H1 (cell line): ENCODE measurements at regions not wholly inside any gene's neighbourhood (a gene's known extent, or its start where the extent isn't known, plus 50 kb on each side); places are given as distances from the start of the nearest gene placed in this dataset.

Experiments used
- CTCF ChIA-PET: fragments of 300-600 bp; sonication (Branson Sonifier 250); formaldehyde crosslinking; loops from one replicate; lab custom pipeline; 2021; ENCODE audit not compliant: partially characterized antibody; lab: Charles Lee
- POLR2A ChIA-PET: fragments of 300-600 bp; sonication (Branson Sonifier 250); formaldehyde crosslinking; loops from one replicate; lab custom pipeline; 2021; ENCODE audit warnings: inconsistent platforms; ENCODE audit not compliant: partially characterized antibody; lab: Charles Lee
- DNase-seq, 2 experiments: peaks; one replicate each; pipeline versions ENCODE4 v3.0.0 to v3.0.0-alpha.2; 2010 to 2022; ENCODE audit warnings: low spot score in 2 of 2, low read depth in 1 of 2, mixed read lengths in 1 of 2
- FAIRE-seq: peaks from 2 replicates; lab custom pipeline; 2011; peaks lifted over from hg19 to GRCh38; lab: Jason Lieb, UNC
- H2AFZ ChIP-seq: 2 replicates; pipeline ENCODE4 v1.8.1; 2012; ENCODE audit warnings: low read length, inconsistent platforms
- H2AK5ac ChIP-seq: 2 replicates; pipeline ENCODE4 v1.6.1; 2013; ENCODE audit warnings: low read depth, low read length
- H2BK120ac ChIP-seq: replicated peaks from 2 replicates; pipeline ENCODE3; 2013; ENCODE audit warnings: low read depth, low read length, inconsistent platforms
- H2BK12ac ChIP-seq: 2 replicates; pipeline ENCODE4 v1.6.1; 2013; ENCODE audit warnings: low read depth, low read length
- H2BK15ac ChIP-seq: 2 replicates; pipeline ENCODE4 v1.6.1; 2013; ENCODE audit warnings: low read length
- H2BK20ac ChIP-seq: 2 replicates; pipeline ENCODE4 v1.6.1; 2013; ENCODE audit warnings: low read length
- H2BK5ac ChIP-seq: 2 replicates; pipeline ENCODE4 v1.6.1; 2013; ENCODE audit warnings: low read depth, low read length
- H3K14ac ChIP-seq: 2 replicates; pipeline ENCODE4 v1.6.1; 2013; ENCODE audit warnings: inconsistent platforms; ENCODE audit not compliant: insufficient read length
- H3K18ac ChIP-seq: 2 replicates; pipeline ENCODE4 v1.6.1; 2013; ENCODE audit warnings: low read length; ENCODE audit errors: extremely low read depth
- H3K23ac ChIP-seq: 2 replicates; pipeline ENCODE4 v1.6.1; 2013; ENCODE audit warnings: inconsistent platforms; ENCODE audit not compliant: insufficient read length
- H3K23me2 ChIP-seq: 2 replicates; pipeline ENCODE4 v1.6.1; 2013; ENCODE audit warnings: low read depth, low read length
- H3K27ac ChIP-seq: 2 replicates; pipeline ENCODE4 v1.6.1; 2011; ENCODE audit warnings: low read depth, low read length, inconsistent platforms
- H3K27me3 ChIP-seq, 4 experiments: replicated peaks in 1 of 4; 1 replicate in 1 of 4; 2 replicates in 3 of 4; pipeline versions ENCODE4 v1.6.1 to v1.8.1; 2011 to 2013; ENCODE audit warnings: low read length in 3 of 4, mild to moderate bottlenecking in 3 of 4, inconsistent platforms in 2 of 4, mixed read lengths in 2 of 4, moderate library complexity in 1 of 4; ENCODE audit not compliant: control insufficient read depth in 3 of 4, insufficient read depth in 3 of 4; ENCODE audit errors: extremely low read depth in 1 of 4
- H3K36me3 ChIP-seq, 4 experiments: 2 replicates each; pipeline versions ENCODE4 v1.6.1 to v1.8.1; 2011 to 2013; ENCODE audit warnings: mild to moderate bottlenecking in 4 of 4, low read length in 3 of 4, moderate library complexity in 2 of 4, control low read depth in 1 of 4, inconsistent platforms in 1 of 4; ENCODE audit not compliant: insufficient read depth in 4 of 4, control insufficient read depth in 2 of 4
- H3K4ac ChIP-seq: replicated peaks from 2 replicates; pipeline ENCODE3; 2013; ENCODE audit warnings: low read length, low read depth, mixed read lengths, inconsistent platforms; ENCODE audit not compliant: insufficient read length
- H3K4me1 ChIP-seq, 4 experiments: replicated peaks in 1 of 4; 1 replicate in 1 of 4; 2 replicates in 3 of 4; pipeline versions ENCODE4 v1.6.1 to v1.8.1; 2011 to 2013; ENCODE audit warnings: low read length in 3 of 4, inconsistent platforms in 2 of 4, mixed read lengths in 1 of 4; ENCODE audit not compliant: insufficient read depth in 4 of 4, control insufficient read depth in 3 of 4
- H3K4me2 ChIP-seq, 2 experiments: 2 replicates each; pipeline versions ENCODE4 v1.6.1 to v1.8.1; 2011 to 2013; ENCODE audit warnings: low read depth in 2 of 2, low read length in 2 of 2, control low read depth in 1 of 2, inconsistent platforms in 1 of 2, mild to moderate bottlenecking in 1 of 2; ENCODE audit not compliant: insufficient read depth in 1 of 2
- H3K4me3 ChIP-seq, 4 experiments: fragments of 200-600, 300-600 bp in 1 of 4; sonication (generic), shearing (Covaris generic), sonication (Bioruptor Twin) in 1 of 4; 2 replicates each; pipeline versions ENCODE4 v1.5.1 to v1.8.1; 2011 to 2016; ENCODE audit warnings: low read length in 4 of 4, low read depth in 3 of 4, control low read depth in 2 of 4, inconsistent platforms in 2 of 4, mild to moderate bottlenecking in 2 of 4, mixed read lengths in 1 of 4, moderate library complexity in 1 of 4; ENCODE audit not compliant: insufficient read depth in 2 of 4; ENCODE audit errors: extremely low read depth in 1 of 4
- H3K56ac ChIP-seq: replicated peaks from 2 replicates; pipeline ENCODE3; 2013; ENCODE audit warnings: low read depth, mild to moderate bottlenecking, mixed read lengths, low read length, inconsistent platforms; ENCODE audit not compliant: insufficient read length
- H3K79me1 ChIP-seq: 2 replicates; pipeline ENCODE4 v1.6.1; 2013; ENCODE audit warnings: low read depth, low read length, control low read depth
- H3K79me2 ChIP-seq, 2 experiments: 2 replicates each; pipeline versions ENCODE4 v1.6.1 to v1.8.1; 2012 to 2013; ENCODE audit warnings: low read length in 2 of 2, mild to moderate bottlenecking in 2 of 2, inconsistent platforms in 1 of 2; ENCODE audit not compliant: insufficient read depth in 2 of 2, control insufficient read depth in 1 of 2
- H3K9ac ChIP-seq, 4 experiments: replicated peaks in 1 of 4; 1 replicate in 1 of 4; 2 replicates in 3 of 4; pipeline versions ENCODE4 v1.6.1 to v1.8.1; 2011 to 2013; ENCODE audit warnings: low read depth in 3 of 4, low read length in 3 of 4, control low read depth in 2 of 4, mild to moderate bottlenecking in 2 of 4, moderate library complexity in 2 of 4, inconsistent platforms in 1 of 4; ENCODE audit errors: extremely low read depth in 1 of 4
- H3K9me3 ChIP-seq, 2 experiments: 2 replicates each; pipeline versions ENCODE4 v1.6.1 to v1.8.1; 2012 to 2013; ENCODE audit warnings: mild to moderate bottlenecking in 2 of 2, moderate library complexity in 2 of 2, control low read depth in 1 of 2, inconsistent platforms in 1 of 2, low read depth in 1 of 2, low read length in 1 of 2, mixed read lengths in 1 of 2; ENCODE audit not compliant: insufficient read depth in 2 of 2
- H4K20me1 ChIP-seq, 2 experiments: replicated peaks in 1 of 2; 2 replicates each; pipeline versions ENCODE3 to v1.8.1; 2011 to 2013; ENCODE audit warnings: inconsistent platforms in 2 of 2, low read length in 2 of 2, mild to moderate bottlenecking in 1 of 2; ENCODE audit not compliant: insufficient read depth in 2 of 2, control insufficient read depth in 1 of 2
- H4K5ac ChIP-seq: 2 replicates; pipeline ENCODE4 v1.6.1; 2013; ENCODE audit warnings: low read length, low read depth, mixed read lengths, inconsistent platforms; ENCODE audit not compliant: insufficient read length
- H4K8ac ChIP-seq: 2 replicates; pipeline ENCODE4 v1.8.0; 2013; ENCODE audit warnings: mild to moderate bottlenecking, moderate library complexity, low read length, inconsistent platforms; ENCODE audit not compliant: insufficient read depth; ENCODE audit errors: extremely low read depth
- H4K91ac ChIP-seq: replicated peaks from 2 replicates; pipeline ENCODE3; 2013; ENCODE audit warnings: low read length, mixed read lengths, inconsistent platforms; ENCODE audit not compliant: insufficient read length
- ASH2L ChIP-seq: fragments of 200-600, 300-600 bp; sonication (generic); IDR thresholded peaks from one replicate; pipeline ENCODE4 v1.7.1; 2017; ENCODE audit warnings: low read length
- ATF3 ChIP-seq: IDR thresholded peaks from 2 replicates; pipeline ENCODE4 v1.6.1; 2011; ENCODE audit warnings: low read depth, mild to moderate bottlenecking, low read length; ENCODE audit not compliant: insufficient read depth
- BCL11A ChIP-seq, 2 experiments: IDR thresholded peaks; one replicate each; pipeline ENCODE4 v1.6.1; 2011; ENCODE audit warnings: low read depth in 2 of 2, low read length in 2 of 2, mild to moderate bottlenecking in 2 of 2
- CBX5 ChIP-seq: fragments of 300-800, 300-1000 bp; sonication (generic); IDR thresholded peaks from 2 replicates; pipeline ENCODE4 v1.7.1; 2016; ENCODE audit warnings: antibody characterized with exemption, low read length, low read depth
- CBX8 ChIP-seq: fragments of 300-800, 300-1000 bp; sonication (generic); IDR thresholded peaks from 2 replicates; pipeline ENCODE4 v1.7.1; 2016; ENCODE audit warnings: low read depth, low read length, borderline replicate concordance
- CHD2 ChIP-seq: IDR thresholded peaks from 2 replicates; pipeline ENCODE4 v1.6.1; 2012; ENCODE audit warnings: low read length, improper control_type of control experiment
- GABPA ChIP-seq: IDR thresholded peaks from 2 replicates; pipeline ENCODE4 v1.6.1; 2011; ENCODE audit warnings: mild to moderate bottlenecking, low read length, moderate library complexity, borderline replicate concordance; ENCODE audit not compliant: insufficient read depth
- GTF2F1 ChIP-seq: IDR thresholded peaks from 2 replicates; pipeline ENCODE4 v1.6.1; 2012; ENCODE audit warnings: low read depth, low read length, improper control_type of control experiment, borderline replicate concordance
- POLR2AphosphoS5 ChIP-seq: IDR thresholded peaks from 2 replicates; pipeline ENCODE4 v1.6.1; 2011; ENCODE audit warnings: low read depth, low read length
- RXRA ChIP-seq: IDR thresholded peaks from 2 replicates; pipeline ENCODE4 v1.6.1; 2011; ENCODE audit warnings: low read depth, mild to moderate bottlenecking, low read length, moderate library complexity; ENCODE audit not compliant: insufficient read depth
- SIN3A ChIP-seq, 2 experiments: IDR thresholded peaks in 1 of 2; conservative IDR thresholded peaks in 1 of 2; 2 replicates each; pipeline ENCODE4 v1.6.1; 2011 to 2012; ENCODE audit warnings: low read length in 2 of 2, improper control_type of control experiment in 1 of 2, low read depth in 1 of 2, mild to moderate bottlenecking in 1 of 2
- SIX5 ChIP-seq: IDR thresholded peaks from 2 replicates; pipeline ENCODE4 v1.6.1; 2011; ENCODE audit warnings: mild to moderate bottlenecking, low read depth, low read length
- SP2 ChIP-seq: IDR thresholded peaks from 2 replicates; pipeline ENCODE4 v1.6.1; 2012; ENCODE audit warnings: mild to moderate bottlenecking, low read length, inconsistent platforms
- SUZ12 ChIP-seq: fragments of 200-600 bp; sonication (generic); IDR thresholded peaks from 2 replicates; pipeline ENCODE4 v1.6.1; 2012; ENCODE audit warnings: mild to moderate bottlenecking, inconsistent platforms, low read length, moderate library complexity, mixed read lengths
- TEAD4 ChIP-seq: IDR thresholded peaks from 2 replicates; pipeline ENCODE4 v1.6.1; 2012; ENCODE audit warnings: low read depth, low read length, inconsistent platforms, mixed read lengths
- WGBS, 2 experiments: shearing (Covaris generic) in 1 of 2; methylation state at CpG; one replicate each; pipeline versions ENCODE4 v1.1.6 to v1.1.7; 2013 to 2015; ENCODE audit warnings: low lambda C conversion rate in 2 of 2, mixed read lengths in 2 of 2, inconsistent platforms in 1 of 2, low coverage in 1 of 2, missing lambda C conversion rate in 1 of 2; ENCODE audit not compliant: insufficient replicate concordance in 2 of 2, insufficient coverage in 1 of 2, insufficient read length in 1 of 2; ENCODE audit errors: extremely low coverage in 1 of 2, missing lambda C conversion rate in 1 of 2; 5-methylcytosine and 5-hydroxymethylcytosine counted together

- Histone ChIP-seq H3K36me3 (no peaks in the 10 kb centered on the region), H3K27me3 (no peaks in the 10 kb centered on the region), H3K79me1 (no peaks in the 10 kb centered on the region), H2BK12ac (no peak overlapping the region), H4K8ac (no peak overlapping the region), H3K4me2 (no peak overlapping the region), H3K4ac (no peak overlapping the region), H3K23me2 (no peaks in the 10 kb centered on the region), H4K91ac (no peak overlapping the region), H2BK15ac (no peak overlapping the region), H4K5ac (no peak overlapping the region), H3K4me3 (no peak overlapping the region), H3K18ac (no peak overlapping the region), H3K4me1 (peaks cover 0 to 5% (median 3%) of the 10 kb centered on the region in 4 experiments; a peak in 3 of 7 replicates), H3K14ac (no peak overlapping the region), H2AFZ (no peak overlapping the region), H3K27ac (no peak overlapping the region), H3K9me3 (no peaks in the 10 kb centered on the region), H2BK120ac (no peak overlapping the region), H3K56ac (no peak overlapping the region), H3K79me2 (no peaks in the 10 kb centered on the region), H2BK5ac (no peak overlapping the region), H4K20me1 (no peaks in the 10 kb centered on the region), H3K9ac (no peak overlapping the region), H2AK5ac (no peak overlapping the region), H2BK20ac (no peak overlapping the region), H3K23ac (no peak overlapping the region)
- 90% methylated on average over 3 of the region's 3 CpGs; no CpG with 5 or more reads in 1 of the 2 experiments for whole genome bisulfite sequencing, 2 experiments
- ChIA-PET POLR2A (no interaction called here), CTCF (interaction anchor here (0.7 to 3.0 kb wide), 36 partner anchors 8 to 293 kb away, joined by 3 to 59 read pairs (median 6); no protein-coding TSS in a partner anchor)
- TF ChIP-seq RXRA: no peak
- no peak for TF ChIP-seq BCL11A (IDR thresholded peaks at IDR 0.05; ENCODE audit: low read depth in 2 of 2, low read length in 2 of 2)
- no peak for TF ChIP-seq CBX5
- TF ChIP-seq CBX8: no peak
- no peak for TF ChIP-seq SIN3A (conservative IDR thresholded peaks at IDR 0.05 in 1 of 2, IDR thresholded peaks at IDR 0.05 in 1 of 2; ENCODE audit: low read depth in 1 of 2, low read length in 2 of 2)
- TF ChIP-seq TEAD4: no peak
- TF ChIP-seq ATF3: no peak
- TF ChIP-seq POLR2AphosphoS5: no peak
- no peak for TF ChIP-seq GABPA
- TF ChIP-seq ASH2L: no peak
- no peak for TF ChIP-seq CHD2
- no peak for TF ChIP-seq GTF2F1
- no peak for TF ChIP-seq SIX5
- TF ChIP-seq SUZ12: no peak
- no peak for TF ChIP-seq SP2
- DNase-seq (no peak), FAIRE-seq (no peak)
Measured at GRCh38 chr7:142586611-142587010, 162.7 kb upstream of the PRSS1 start.
